ENCODE measurements at regions not wholly inside any gene's neighbourhood (a gene's known extent, or its start where the extent isn't known, plus 50 kb on each side); places are given as distances from the start of the nearest gene placed in this dataset.

- no peaks in the 10 kb centered on the region for H3K4me1 ChIP-seq (ENCODE audit: insufficient read depth, low read length, poor library complexity, severe bottlenecking)
- H3K36me3 ChIP-seq (ENCODE audit: insufficient read depth, low read length): no peaks in the 10 kb centered on the region
- no peaks in the 10 kb centered on the region for H4K20me1 ChIP-seq (ENCODE audit: insufficient read depth, low read length, poor library complexity, severe bottlenecking)
- H2AFZ ChIP-seq (ENCODE audit: low read length): no peak overlapping the region
- H3K27me3 ChIP-seq (ENCODE audit: insufficient read depth, low read length, poor library complexity, severe bottlenecking): no peaks in the 10 kb centered on the region
- 0 out of 2 replicates have a peak, but pooled peaks cover under 1% of the 10 kb centered on the region for H3K9me3 ChIP-seq (ENCODE audit: insufficient read depth, low read depth, low read length)
- no peak overlapping the region for H3K9ac ChIP-seq (ENCODE audit: low read depth, low read length, poor library complexity, severe bottlenecking)
- TF ChIP-seq EZH2phosphoT487 (IDR thresholded peaks at IDR 0.05; ENCODE audit: borderline replicate concordance): no peak
- TF ChIP-seq, protein P1, sequence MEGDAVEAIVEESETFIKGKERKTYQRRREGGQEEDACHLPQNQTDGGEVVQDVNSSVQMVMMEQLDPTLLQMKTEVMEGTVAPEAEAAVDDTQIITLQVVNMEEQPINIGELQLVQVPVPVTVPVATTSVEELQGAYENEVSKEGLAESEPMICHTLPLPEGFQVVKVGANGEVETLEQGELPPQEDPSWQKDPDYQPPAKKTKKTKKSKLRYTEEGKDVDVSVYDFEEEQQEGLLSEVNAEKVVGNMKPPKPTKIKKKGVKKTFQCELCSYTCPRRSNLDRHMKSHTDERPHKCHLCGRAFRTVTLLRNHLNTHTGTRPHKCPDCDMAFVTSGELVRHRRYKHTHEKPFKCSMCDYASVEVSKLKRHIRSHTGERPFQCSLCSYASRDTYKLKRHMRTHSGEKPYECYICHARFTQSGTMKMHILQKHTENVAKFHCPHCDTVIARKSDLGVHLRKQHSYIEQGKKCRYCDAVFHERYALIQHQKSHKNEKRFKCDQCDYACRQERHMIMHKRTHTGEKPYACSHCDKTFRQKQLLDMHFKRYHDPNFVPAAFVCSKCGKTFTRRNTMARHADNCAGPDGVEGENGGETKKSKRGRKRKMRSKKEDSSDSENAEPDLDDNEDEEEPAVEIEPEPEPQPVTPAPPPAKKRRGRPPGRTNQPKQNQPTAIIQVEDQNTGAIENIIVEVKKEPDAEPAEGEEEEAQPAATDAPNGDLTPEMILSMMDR (conservative IDR thresholded peaks at IDR 0.05; ENCODE audit: low read length): no peak
- H3K4me2 ChIP-seq (ENCODE audit: low read depth, low read length, poor library complexity, severe bottlenecking): no peak overlapping the region
- no peak overlapping the region for H3K4me3 ChIP-seq (ENCODE audit: low read length, poor library complexity, severe bottlenecking)
- H3K79me2 ChIP-seq (ENCODE audit: insufficient read depth, low read length): no peaks in the 10 kb centered on the region
- no peaks in the 10 kb centered on the region for H3F3A ChIP-seq (ENCODE audit: low read depth)
- no peaks in the 10 kb centered on the region for H3K9me2 ChIP-seq (replicated peaks; ENCODE audit: low read depth, low read length)
These were observed 195.3 kb downstream of the FZD1 start for GRCh38 chr7:91459539-91459938.

GRCh38 chr7:91462316-91462715 is 198.1 kb downstream of the FZD1 start:
- Histone ChIP-seq H3K4me3 (ENCODE audit: low read length, poor library complexity, severe bottlenecking) (no peak overlapping the region), H3K4me1 (ENCODE audit: insufficient read depth, low read length, poor library complexity, severe bottlenecking) (no peaks in the 10 kb centered on the region), H3K9ac (ENCODE audit: low read depth, low read length, poor library complexity, severe bottlenecking) (no peak overlapping the region), H3K27me3 (ENCODE audit: insufficient read depth, low read length, poor library complexity, severe bottlenecking) (no peaks in the 10 kb centered on the region), H3K9me2 (replicated peaks; ENCODE audit: low read depth, low read length) (no peaks in the 10 kb centered on the region), H3K9me3 (ENCODE audit: insufficient read depth, low read depth, low read length) (0 out of 2 replicates have a peak, but pooled peaks cover 4% of the 10 kb centered on the region), H3K36me3 (ENCODE audit: insufficient read depth, low read length) (no peaks in the 10 kb centered on the region), H3K79me2 (ENCODE audit: insufficient read depth, low read length) (no peaks in the 10 kb centered on the region), H3K4me2 (ENCODE audit: low read depth, low read length, poor library complexity, severe bottlenecking) (no peak overlapping the region), H4K20me1 (ENCODE audit: insufficient read depth, low read length, poor library complexity, severe bottlenecking) (no peaks in the 10 kb centered on the region), H2AFZ (ENCODE audit: low read length) (no peak overlapping the region), H3F3A (ENCODE audit: low read depth) (no peaks in the 10 kb centered on the region)
- TF ChIP-seq, protein P1 (conservative IDR thresholded peaks at IDR 0.05; ENCODE audit: low read length): no peak
- no peak for TF ChIP-seq EZH2phosphoT487 (IDR thresholded peaks at IDR 0.05; ENCODE audit: borderline replicate concordance)

- H3K4me3 ChIP-seq (ENCODE audit: low read length, poor library complexity, severe bottlenecking): no peak overlapping the region
- H3K79me2 ChIP-seq (ENCODE audit: insufficient read depth, low read length): no peaks in the 10 kb centered on the region
- no peaks in the 10 kb centered on the region for H4K20me1 ChIP-seq (ENCODE audit: insufficient read depth, low read length, poor library complexity, severe bottlenecking)
- no peak overlapping the region for H2AFZ ChIP-seq (ENCODE audit: low read length)
- TF ChIP-seq, protein P1 (conservative IDR thresholded peaks at IDR 0.05; ENCODE audit: low read length): no peak
- TF ChIP-seq EZH2phosphoT487 (IDR thresholded peaks at IDR 0.05; ENCODE audit: borderline replicate concordance): no peak
- H3K4me1 ChIP-seq (ENCODE audit: insufficient read depth, low read length, poor library complexity, severe bottlenecking): no peaks in the 10 kb centered on the region
- H3K9ac ChIP-seq (ENCODE audit: low read depth, low read length, poor library complexity, severe bottlenecking): no peak overlapping the region
- no peaks in the 10 kb centered on the region for H3F3A ChIP-seq (ENCODE audit: low read depth)
- no peak overlapping the region for H3K4me2 ChIP-seq (ENCODE audit: low read depth, low read length, poor library complexity, severe bottlenecking)
- no peaks in the 10 kb centered on the region for H3K36me3 ChIP-seq (ENCODE audit: insufficient read depth, low read length)
- 0 out of 2 replicates have a peak, but pooled peaks cover 4% of the 10 kb centered on the region for H3K9me3 ChIP-seq (ENCODE audit: insufficient read depth, low read depth, low read length)
- H3K9me2 ChIP-seq (replicated peaks; ENCODE audit: low read depth, low read length): no peaks in the 10 kb centered on the region
- H3K27me3 ChIP-seq (ENCODE audit: insufficient read depth, low read length, poor library complexity, severe bottlenecking): no peaks in the 10 kb centered on the region
These were observed 199.1 kb downstream of the FZD1 start for GRCh38 chr7:91463330-91463729.
